GM18505 (cell line): ENCODE measurements at regions not wholly inside any gene's neighbourhood (a gene's known extent, or its start where the extent isn't known, plus 50 kb on each side); places are given as distances from the start of the nearest gene placed in this dataset.

ENCODE experiments used
- ATAC-seq: cut with Tn5 transposase; IDR thresholded peaks from one replicate; pipeline ENCODE4 v1.9.1; 2021; ENCODE audit not compliant: unreplicated experiment
- POLR2A ChIP-seq: IDR thresholded peaks from 4 replicates; pipeline ENCODE4 v1.6.1; 2011; ENCODE audit warnings: borderline replicate concordance; ENCODE audit not compliant: insufficient read depth, insufficient read length; ENCODE audit errors: extremely low read depth

DNA sequence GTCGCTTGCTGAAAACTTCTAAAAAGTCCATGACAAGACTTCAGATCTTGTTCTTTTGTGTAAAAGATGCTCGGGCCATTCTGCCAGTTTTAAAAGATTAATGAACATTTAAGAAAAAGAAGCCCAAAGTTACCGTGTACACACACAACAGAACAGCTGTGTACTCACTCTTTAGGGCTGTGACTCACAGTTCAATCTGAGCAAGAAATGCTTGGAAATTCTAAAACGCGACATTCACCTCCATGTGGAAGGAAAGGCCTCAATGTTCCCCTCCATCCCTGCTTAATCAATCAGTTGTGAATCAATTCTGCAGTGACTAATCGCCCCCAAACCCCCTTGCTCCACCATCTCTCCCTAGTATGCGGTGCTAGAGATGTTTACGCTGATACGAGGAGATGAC, 609.9 kb upstream of the SALL1 start:
- no peak for ATAC-seq

DNA sequence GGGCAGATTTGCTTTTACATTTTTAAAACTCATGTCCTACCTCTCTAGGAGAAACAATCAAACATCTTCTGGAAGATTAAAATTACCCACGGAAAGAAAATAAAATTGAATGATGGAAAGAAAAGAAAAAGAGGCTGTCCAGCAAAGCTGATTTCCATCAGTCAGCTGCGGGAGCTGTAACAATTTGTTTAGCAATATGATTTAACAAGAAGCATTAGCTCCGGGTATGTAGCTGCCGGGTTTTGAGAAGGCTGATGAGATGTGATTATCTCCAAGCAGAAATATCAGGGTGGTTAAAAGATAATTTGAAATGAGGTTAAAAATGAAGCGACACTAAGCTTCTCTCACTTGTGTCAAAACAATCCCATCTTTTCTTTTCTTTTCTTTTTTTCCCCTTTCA, 608.9 kb upstream of the SALL1 start:
- ATAC-seq = no peak
- TF ChIP-seq POLR2A = no peak

More for the DNA sequence above, 609.9 kb upstream of the SALL1 start:
- no peak for TF ChIP-seq POLR2A

DNA sequence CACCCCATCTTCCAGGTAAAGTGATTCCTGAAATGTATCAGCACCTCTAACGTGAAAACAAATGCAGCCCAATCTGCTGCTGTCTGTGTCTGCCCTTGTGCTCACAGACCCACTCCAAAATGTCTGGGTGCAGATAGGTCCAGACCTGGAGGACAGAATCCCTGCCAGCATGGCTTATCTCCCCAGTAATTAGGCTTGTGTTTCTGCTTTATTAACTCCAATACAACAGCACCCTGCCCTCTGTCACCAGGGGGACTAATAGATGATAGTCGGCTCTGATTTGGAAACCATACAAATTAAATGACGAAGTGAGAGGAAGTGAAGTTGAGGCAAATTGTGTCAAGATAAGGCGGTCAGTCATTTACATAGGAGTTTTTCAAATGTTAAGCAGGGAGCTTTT, 608.3 kb upstream of the SALL1 start:
- TF ChIP-seq POLR2A = no peak
- no peak for ATAC-seq

DNA sequence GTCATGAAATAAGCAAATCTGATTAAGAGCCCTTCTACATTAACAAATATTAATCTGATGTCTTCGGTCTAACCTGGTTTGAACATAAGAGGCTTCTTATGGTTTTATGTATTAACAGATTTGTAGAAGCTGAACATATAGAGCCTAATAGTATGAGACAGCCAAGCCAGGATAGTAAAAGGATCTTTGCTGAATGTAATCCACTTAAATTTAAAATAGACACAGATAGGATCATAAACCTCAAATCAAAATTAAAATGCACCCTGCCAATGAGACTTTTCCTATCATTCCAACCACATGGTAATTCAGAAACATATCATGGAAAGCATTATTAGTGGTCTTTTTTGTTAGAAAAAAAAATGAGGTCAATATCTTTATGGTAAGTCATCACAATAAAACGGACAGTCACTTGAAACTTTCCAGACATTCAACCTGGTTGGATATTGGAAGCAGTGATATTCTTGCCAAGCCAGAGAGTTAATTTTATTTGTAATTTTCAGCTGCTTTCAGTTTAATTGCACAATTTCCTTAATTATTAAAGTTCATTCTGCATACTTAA, 606.9 kb upstream of the SALL1 start:
- no peak for ATAC-seq
- no peak for TF ChIP-seq POLR2A

DNA sequence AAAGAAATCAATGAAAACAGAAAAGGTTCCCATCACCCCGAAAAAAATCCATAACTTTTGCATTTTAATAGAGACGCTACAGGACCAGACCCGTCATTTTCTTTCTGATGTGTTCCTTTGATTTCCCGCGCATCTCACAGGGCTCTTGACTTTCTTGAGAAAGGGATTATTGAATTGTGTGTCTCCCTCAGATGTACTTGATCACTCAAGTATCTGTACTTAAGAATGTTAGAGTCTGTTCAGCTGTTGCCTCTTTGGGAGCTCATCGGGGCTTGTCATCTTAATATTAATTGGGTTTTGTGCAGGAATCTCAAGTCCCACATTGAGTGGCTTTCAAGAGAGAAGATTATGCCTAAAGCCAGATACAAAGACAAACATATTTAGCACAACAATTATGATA, 606.4 kb upstream of the SALL1 start:
- TF ChIP-seq POLR2A = no peak
- ATAC-seq = no peak

- no peak for ATAC-seq
- TF ChIP-seq POLR2A = no peak
These were observed 606.0 kb upstream of the SALL1 start for GRCh38 chr16:51757124-51757470.

GRCh38 chr16:51756447-51757123, 605.5 kb upstream of the SALL1 start:
- ATAC-seq = no peak
- no peak for TF ChIP-seq POLR2A

GRCh38 chr16:51755577-51756355, 604.7 kb upstream of the SALL1 start:
- TF ChIP-seq POLR2A = no peak
- no peak for ATAC-seq

- no peak for ATAC-seq
- TF ChIP-seq POLR2A = no peak
These were observed 604.0 kb upstream of the SALL1 start for GRCh38 chr16:51755039-51755501.

- no peak for TF ChIP-seq POLR2A
- no peak for ATAC-seq
These were observed 602.5 kb upstream of the SALL1 start for GRCh38 chr16:51753467-51754127.

DNA sequence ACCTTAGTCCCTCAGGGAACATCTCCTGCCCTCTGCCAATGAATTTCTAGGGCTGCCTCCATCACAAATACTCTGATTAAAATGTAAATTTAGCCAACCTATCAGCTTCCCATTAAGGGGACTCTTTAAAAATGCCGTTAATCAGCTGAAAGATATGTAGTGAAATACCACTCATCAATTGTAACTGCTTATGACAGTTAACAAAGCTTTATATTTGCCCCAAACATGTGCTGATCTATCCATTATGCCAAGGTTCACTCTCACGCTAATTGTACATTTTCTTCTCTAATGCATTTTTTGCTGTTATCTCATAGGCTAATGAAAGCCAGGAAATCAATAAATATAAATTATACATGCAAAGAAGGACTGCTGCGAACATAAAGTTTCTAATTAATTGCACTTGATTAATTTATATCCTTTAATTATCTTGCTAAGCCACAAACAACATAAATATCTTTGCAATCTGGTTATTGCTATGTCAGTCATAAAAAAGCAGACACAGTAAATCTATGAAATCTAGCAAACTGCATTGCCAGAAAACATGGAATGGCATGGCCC, 601.4 kb upstream of the SALL1 start:
- TF ChIP-seq POLR2A = no peak

DNA sequence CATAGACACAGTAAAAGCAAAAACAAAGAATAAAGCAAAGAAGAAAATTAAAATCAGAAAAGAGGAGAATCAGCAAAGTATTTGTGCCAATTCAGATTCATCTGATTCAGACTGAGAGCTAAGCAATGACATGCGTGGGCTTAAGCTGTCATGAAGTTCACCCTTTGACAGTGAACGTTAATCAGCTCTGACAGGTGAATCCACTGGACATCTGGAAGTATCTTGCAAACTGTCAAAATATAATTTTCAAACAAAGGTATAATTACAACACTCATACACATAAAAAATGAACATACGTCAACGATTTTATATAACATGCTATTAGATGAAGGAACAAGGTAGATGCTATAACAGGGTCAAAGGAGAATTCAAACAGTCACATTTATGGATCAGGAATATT, 596.3 kb upstream of the SALL1 start:
- no peak for TF ChIP-seq POLR2A
- ATAC-seq = no peak

More for the DNA sequence above, 601.4 kb upstream of the SALL1 start:
- ATAC-seq = no peak

GRCh38 chr16:51734220-51734619, 583.1 kb upstream of the SALL1 start:
- ATAC-seq = no peak
- no peak for TF ChIP-seq POLR2A
